HG02885 (cell line): ENCODE measurements at regions not wholly inside any gene's neighbourhood (a gene's known extent, or its start where the extent isn't known, plus 50 kb on each side); places are given as distances from the start of the nearest gene placed in this dataset.
"Not testable (repeated sequence)": the region's sequence is repeated elsewhere in the genome, so short reads cannot be mapped to it uniquely, and the experiment has no call there.

Experiments used
- ATAC-seq: cut with Tn5 transposase; IDR thresholded peaks from one replicate; pipeline ENCODE4 v1.9.1; 2021; ENCODE audit warnings: mild to moderate bottlenecking; ENCODE audit not compliant: unreplicated experiment, poor library complexity

DNA sequence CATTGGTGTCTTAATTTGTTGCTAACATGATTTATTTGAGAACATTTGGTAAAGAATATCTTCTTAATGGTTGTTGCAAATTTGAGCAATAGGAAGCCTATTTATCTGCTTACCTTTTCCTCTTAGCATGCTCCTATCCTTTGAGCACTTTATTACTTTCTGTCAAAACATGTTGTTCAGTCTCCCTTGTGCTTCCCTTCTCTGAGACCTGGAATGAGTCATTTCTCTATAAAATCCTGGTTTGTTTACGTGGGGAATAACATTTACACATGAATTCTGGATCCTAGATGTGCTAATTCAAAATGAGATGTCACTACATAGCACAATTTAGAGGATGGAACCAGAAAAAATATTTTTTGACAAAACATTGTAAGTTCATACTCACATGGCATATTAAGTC, 844.0 kb upstream of the LRFN5 start:
- ATAC-seq = no peak

DNA sequence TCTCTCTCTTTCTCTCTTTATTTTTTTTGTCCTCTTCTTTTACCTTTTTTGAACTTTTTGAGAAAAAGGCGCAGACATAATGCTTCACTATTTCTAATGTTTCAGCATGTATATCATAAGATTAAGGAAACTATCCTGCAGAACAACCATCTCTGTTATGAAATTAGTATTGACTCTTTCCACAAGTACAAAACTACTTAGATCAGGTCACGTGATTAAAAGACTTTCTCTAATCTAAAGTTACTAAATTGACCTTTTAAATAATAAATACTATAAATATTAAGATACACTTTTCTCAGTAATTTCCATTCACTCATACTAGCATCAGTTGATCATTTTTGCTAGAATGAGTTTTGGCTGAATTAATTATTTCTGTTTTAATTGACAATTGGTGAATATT, 844.5 kb upstream of the LRFN5 start:
- no peak for ATAC-seq

DNA sequence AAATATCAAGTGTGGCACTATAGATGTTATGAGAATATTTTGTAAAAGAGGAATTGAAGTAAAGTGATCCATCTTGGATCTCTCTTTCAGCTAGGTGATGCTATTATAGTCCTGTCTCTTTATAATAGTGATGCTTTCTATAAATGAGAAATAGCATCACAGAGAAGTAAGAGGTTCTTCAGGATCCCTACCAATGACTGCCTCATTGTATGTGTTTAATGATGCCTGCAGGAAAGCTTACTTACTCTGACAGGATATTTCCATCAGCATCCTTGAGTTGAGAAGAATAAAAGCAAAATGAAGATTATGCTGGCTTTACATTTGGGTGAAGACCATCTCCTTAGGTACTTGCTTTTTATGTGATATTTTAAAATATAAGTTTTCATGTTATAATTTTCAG, 846.0 kb upstream of the LRFN5 start:
- ATAC-seq = no peak

DNA sequence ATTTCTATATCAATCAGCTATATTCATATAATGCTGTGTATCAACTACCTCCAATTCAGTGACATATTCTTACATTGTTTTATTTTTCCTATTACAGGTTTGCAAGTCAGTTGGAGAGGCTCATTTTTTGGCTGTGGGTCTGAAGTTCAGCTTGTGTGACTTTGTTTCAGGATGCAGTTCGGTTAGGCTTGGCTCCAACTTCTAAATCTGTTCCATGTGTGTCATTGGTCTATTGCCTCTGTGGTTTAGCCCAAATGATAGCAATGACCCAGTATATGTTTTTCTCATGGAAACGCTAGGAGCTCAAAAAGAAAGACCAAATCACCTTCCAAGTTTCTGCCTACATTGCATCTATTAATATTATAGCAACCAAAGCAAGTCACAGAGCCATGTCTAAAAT, 848.6 kb upstream of the LRFN5 start:
- no peak for ATAC-seq

DNA sequence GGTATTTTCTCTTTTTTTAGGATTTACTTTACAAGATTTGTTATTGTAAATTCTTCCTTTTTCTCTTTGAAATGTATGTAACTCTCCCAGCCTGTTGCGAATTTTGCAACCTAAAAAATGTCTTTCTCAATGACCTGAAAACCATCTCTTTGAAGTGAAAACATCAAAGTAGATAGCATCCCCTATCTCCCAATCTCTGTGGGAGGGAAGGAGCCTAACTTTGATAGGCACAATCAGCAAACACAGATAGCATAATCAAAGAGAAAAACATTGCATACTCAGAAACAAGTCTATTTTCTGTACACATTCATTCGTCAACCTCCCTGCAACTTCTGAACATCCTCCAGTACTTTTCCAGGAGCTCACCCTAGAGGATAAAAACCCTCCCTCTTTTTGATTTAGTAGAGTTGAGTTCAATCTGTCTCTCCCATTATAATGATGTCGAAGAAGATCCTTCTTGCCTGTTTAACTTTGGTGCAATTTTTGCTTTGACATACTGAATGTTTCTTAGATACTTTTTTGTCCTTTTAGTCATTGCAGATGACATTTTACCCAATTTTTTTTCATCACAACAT, 849.2 kb upstream of the LRFN5 start:
- ATAC-seq = no peak

DNA sequence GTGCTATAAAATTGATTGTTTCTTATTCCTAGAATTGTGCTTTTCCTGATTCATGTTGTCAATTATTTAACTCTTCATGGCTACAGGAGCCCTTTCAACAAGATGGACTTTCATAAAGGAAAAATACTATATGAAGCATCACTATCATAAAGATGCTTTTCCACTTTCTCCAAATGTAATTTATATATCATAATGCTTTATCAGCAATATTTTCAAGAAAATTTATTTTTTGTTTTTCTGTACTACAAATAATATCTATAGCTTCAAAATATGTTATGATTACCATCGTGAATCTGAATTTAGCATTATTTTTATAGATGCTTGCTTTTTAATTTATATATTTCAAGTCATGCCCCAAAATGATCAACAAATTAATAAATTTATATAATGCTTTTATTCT, 873.5 kb upstream of the LRFN5 start:
- ATAC-seq = no peak

DNA sequence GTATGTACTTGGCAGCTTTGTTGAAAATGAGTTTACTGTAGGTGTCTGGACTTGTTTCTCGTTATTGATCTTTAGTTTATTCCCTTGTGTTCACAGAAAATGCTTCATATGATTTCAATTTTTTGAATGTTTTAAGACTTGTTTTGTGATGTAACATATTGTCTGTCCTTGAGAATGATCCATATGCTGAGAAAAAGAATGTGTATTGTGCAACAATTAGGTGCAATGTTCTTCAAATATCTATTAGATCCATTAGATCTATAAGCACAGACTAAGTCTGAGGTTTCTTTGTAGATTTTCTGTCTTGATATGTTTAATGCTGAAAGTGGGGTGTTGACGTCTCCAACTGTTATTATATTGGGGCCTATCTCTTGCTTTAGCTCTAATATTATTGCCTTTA, 879.6 kb upstream of the LRFN5 start:
- no peak for ATAC-seq

DNA sequence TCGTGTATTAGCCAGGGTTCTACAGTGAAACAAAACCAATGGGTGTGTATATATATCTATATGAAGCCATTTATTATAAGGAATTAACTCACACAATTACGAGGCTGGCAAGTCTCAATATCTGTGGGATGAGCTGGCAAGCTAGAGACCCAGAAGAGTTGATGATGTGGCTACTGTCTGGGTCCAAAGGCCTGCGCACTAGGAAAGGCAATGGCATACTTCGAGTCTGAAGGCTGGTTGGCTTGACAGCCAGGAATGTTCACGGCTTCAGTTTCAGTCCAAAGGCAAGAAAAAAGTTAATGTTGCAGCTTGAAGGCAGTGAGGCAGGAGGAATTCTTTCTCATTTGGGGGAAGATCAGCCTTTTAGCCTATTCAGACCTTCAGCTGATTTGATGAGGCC, 893.3 kb upstream of the LRFN5 start:
- no peak for ATAC-seq

DNA sequence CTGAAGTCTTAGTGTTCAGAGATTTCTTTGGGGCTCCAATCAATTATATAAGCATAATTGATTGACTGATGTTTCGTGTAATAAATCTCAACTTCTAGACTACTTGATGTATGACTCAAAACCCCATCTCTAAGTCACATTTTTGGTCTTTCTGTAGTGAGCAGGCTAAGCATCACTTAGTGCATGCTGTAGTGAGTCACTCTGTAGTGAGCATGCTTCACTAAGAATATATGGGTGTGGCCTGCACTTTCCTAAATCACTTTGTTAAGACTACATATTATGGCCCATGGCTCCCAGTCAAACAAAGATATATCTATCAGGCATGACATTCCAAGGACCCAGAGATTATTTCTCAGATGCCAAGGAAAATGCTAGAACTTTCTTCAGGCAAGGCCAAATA, 909.4 kb upstream of the LRFN5 start:
- no peak for ATAC-seq

DNA sequence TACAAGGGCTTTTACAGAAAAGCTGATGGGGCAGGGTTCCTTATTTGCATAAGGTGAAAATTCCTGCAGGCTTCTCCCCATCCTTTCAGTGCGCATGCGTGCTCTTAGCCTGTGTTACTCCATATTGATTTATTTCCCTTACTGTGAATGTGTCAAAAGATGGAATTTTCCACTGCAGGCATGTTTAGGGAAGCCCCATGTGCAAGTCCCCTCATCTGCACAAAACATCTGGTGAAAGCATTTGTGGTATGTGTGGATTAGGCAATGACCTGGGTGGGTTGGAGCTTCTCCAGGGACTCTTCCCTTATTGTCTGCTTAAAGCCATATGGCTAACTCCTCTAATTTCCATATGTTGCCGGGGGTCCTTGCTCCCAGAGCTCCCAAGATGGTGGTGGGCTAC, 912.7 kb upstream of the LRFN5 start:
- ATAC-seq = no peak

DNA sequence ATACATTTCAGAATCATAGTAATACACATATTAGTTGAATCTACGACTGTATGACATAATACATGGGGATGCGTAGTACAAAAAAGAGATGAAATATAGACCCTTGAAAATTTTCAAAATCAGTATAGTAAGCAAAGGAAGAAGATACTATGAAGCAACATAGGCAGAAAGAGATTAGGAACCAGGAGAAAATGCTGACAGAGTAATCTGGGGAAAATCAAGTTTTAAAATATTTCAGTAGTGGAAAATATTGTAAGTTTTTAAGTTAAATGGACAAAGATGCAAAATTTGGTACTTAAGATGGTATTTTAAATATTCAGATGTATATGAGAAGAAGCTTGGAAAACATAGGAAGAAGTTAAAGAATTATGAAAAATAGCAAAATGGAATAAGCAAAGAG, 915.6 kb upstream of the LRFN5 start:
- ATAC-seq = no peak

DNA sequence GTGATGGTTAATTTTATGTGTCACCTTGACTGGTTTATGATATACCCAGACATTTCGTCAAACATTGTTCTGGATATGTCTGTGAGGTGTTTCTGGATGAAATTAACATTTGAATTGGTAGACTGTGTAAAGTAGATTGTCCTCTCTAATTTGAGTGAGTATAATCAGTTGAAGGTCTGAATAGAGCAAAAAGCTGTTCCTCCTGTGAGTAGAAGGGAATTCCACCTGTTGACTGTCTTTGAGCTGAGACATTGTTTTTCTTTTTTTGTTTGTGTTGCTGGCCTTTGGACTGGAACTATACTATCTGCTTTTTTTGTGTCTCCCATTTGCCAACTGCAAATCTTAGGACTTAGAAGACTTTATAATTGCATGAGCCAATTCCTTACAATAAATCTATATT, 920.9 kb upstream of the LRFN5 start:
- no peak for ATAC-seq

DNA sequence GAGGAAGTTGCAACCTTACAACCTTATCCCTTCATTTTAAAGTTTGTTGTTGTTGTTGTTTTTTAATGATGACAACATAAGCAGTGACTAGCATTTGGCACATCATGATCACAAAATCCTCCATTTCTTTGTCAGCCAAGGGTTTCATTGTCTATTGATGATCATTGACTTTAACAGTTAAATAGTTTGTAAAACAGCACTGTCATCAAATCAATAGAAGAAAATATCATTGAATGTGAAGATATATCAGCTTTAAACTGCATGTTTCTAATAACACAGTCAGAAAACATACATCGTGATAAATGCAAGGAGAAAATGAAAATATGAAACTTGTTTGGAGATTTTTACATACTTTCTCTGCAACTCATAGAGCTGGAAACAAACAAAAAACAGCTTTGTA, 922.3 kb upstream of the LRFN5 start:
- no peak for ATAC-seq

DNA sequence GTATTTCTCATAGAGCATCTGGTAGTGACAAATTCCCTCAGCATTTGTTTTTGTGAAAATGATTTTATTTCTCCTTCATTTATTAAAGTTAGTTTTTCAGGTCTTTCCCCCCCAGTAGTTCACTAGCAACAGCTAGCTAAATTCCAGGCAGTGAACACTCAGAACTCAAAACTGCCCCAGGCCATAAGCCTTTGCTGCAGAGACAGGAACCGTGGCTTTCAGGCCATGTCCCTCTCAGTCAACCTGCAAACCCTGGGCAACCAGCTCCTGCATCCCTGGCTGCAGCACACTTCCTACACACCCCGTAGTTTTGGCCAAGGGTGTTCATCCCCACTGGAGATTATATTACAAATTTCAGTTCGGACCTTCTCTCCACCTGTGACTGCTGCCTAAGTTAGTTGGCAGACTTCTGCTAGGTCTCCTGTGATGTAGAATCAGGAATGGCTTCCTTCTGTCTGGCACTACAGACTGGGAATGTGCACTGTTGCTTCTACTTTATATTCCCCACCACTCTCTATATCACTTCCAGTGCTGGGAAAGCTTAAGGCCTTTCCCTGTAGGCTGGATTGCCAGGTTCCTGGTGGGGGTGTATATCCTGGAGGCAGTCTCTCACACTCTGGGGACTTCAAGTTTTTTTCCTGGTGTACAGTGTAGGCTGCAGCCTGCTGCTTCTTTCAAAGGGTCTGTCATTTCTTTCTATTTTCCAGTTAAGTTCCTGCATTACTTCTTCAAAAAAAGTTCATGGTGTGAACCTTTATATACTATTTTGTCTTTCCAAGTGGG, 924.4 kb upstream of the LRFN5 start:
- ATAC-seq = no peak

DNA sequence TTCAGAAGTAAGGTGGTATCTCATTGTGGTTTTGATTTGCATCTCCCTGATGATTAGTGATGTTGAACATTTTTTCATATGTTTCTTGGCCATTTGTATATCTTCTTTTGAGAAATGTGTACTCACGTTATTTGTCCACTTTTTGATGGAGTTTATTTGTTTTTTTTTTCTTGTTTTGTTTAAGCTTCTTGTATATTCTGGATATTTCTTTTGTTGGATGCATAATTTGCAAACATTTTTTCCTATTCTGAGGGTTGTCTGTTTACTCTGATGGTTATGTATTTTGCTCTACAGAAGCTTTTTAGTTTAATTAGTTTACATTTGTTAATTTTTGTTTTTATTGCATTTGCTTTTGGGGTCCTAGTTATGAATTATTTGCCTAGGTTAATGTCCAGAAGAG, 927.4 kb upstream of the LRFN5 start:
- no peak for ATAC-seq

DNA sequence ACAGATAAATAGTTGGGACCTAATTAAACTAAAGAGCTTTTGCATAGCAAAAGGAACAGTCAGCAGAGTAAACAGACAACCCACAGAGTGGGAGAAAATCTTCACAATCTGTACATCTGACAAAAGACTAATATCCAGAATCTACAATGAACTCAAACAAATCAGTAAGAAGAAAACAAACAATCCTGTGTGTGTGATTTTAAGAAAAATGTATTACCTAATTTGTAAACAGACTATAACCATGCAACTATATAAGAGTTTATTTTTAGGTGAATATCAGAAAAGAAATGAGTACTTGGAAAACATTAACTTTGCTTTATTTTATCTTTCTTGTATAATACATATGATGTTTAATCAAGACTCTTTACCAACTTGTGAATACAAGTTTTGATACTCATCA, 929.5 kb upstream of the LRFN5 start:
- not testable (repeated sequence) for ATAC-seq

DNA sequence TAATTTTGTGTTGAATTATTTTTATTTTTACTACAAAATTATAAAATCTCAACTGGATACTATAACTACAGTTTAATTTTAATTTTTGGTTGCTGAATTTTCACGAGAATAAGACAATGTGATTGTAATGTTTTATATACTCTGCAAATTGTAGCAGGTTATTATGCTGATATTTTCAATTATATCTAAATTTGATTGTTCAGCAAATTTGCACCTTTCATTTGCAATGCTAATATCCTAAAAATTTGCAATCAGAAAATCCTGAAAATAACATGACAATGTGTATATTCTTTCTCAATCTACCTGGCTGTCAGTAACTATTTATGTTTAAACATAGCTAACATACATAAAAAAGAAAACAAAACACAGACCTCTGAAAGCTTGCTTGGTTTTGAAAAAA, 932.2 kb upstream of the LRFN5 start:
- ATAC-seq = no peak

DNA sequence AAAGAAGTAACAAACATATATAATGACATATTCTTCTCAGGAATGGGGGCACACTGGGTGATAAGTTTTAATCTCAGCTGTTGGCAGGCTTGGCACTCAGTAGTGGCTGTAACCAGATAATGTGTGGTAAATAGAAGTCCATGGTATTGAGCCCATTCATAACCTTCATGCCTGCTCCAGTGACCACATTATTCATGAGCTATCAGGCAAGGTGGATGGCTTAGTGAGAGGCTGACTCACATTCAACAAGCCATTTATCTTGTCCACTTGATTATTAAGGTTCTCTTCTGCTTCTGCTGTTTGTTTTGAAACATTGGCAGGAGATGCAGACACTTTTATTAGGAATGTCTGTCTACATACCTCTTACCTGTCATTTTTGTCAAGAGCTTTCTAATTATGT, 950.4 kb upstream of the LRFN5 start:
- ATAC-seq = no peak

DNA sequence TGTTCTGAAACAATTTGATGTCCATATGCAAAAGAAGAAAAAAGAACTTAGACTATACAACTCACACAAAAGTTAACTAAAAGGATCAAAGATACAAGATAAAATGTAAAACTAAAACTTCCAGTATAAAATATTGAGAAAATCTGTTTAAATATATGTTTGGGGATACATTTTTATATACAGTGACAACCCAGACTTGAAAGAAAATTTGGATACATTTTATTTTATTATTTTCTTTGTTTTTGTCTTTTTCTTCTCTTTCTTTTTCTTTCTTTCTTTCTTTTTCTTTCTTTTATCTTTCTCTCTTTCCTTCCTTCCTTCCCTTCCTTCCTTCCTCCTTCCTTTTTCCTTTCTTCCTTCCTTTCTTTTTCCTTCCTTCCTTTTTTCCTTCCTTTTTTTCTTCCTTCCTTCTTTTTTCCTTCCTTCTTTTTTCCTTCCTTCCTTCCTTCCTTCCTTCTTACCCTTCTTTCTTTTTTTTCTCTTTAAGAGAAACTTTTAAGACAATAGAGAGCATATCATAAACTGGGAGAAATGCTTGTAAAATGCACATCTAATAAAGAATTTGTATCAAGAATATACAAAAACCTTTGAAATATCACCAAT, 954.5 kb upstream of the LRFN5 start:
- ATAC-seq = no peak

DNA sequence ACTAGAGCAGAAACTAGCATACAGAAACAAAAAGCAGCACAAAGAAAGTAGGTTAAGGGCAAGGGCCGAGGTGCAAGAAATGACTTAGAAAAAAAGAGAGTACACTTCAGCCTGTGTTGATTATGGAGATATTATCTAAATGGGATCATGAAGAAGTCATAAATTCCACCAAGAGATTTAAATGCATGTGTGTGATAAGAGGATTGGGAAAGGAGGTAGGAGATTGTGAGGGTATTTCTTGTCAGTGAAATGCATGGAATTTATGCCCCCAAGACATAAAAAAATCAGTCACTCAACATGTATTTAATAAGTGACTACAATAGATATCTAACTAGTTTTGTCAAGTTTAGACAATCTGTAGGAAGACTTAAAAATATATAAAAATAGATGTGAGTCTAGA, 976.2 kb upstream of the LRFN5 start:
- ATAC-seq = no peak

DNA sequence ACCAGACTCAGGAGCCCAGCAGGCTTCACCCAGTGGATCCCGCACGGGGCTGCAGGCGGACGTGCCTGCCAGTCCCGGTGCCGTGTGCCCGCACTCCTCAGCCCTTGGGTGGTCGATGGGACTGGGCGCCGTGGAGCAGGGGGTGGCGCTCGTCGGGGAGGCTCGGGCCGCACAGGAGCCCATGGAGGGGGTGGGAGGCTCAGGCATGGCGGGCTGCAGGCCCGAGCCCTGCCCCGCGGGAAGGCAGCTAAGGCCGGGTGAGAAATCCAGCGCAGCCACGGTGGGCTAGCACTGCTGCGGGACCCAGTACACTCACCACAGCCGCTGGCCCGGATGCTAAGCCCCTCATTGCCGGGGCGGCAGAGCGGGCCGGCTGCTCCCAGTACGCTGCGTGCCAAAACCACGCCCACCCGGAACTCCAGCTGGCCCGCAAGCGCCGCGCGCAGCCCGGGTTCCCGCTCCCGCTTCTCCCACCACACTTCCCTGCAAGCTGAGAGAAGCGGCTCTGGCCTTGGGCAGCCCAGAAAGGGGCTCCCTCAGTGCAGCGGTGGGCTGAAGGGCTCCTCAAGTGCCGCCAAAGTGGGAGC, 977.0 kb upstream of the LRFN5 start:
- not testable (repeated sequence) for ATAC-seq

DNA sequence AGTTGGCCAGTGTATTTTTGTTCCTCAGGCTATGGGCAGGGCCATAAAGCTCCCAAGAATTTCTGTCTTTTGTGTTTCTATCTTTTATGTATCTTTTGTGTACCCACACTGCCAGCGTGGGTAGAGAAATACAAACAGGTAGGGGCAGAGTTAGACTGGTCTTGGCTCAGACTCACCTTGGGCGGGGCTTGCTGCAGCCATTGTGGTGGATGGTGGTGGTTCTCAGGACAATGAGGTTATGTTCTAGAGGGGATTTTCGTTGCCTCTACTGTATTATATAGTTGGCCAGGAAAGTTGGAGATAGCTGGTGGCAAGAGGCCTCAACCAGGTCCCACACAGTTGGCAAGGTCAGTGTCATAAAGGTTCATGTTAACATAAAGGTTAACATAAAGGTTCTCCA, 977.5 kb upstream of the LRFN5 start:
- ATAC-seq = no peak
